HepG2 (cell line): ENCODE measurements at regions not wholly inside any gene's neighbourhood (a gene's known extent, or its start where the extent isn't known, plus 50 kb on each side); places are given as distances from the start of the nearest gene placed in this dataset.

Experiments
- ATAC-seq: fragments of 200-7000 bp; cut with Tn5 transposase; 3 replicates; pipeline ENCODE4 v1.9.1; 2020; ENCODE audit warnings: mild to moderate bottlenecking, moderate library complexity
- BruUV-seq: library from RNA; stranded (reverse); fragments of 400-500 nt; replicated peaks from 2 replicates; lab custom pipeline; 2021; lab: Mats Ljungman, UMichigan
- CTCF ChIA-PET: fragments of 300-600 bp; formaldehyde crosslinking; extraction: SDS; loops from one replicate; lab custom pipeline; 2021; ENCODE audit warnings: low total read pairs, inconsistent platforms, low intra/inter-chr PET ratio; lab: Yijun Ruan, JAX
- POLR2A ChIA-PET: fragments of 350-600 bp; sonication (Branson Sonifier 250); formaldehyde crosslinking; loops from one replicate; lab custom pipeline; 2020; ENCODE audit warnings: antibody characterized with exemption, inconsistent platforms; lab: Yijun Ruan, JAX
- DNase-seq: peaks from one replicate; pipeline ENCODE4 v3.0.0-alpha.2; 2015; ENCODE audit warnings: low spot score
- FAIRE-seq: peaks from 3 replicates; lab custom pipeline; 2011; peaks lifted over from hg19 to GRCh38; lab: Jason Lieb, UNC
- H2AFZ ChIP-seq: one replicate; pipeline ENCODE4 v1.6.1; 2011; ENCODE audit warnings: low read length, inconsistent platforms
- H3K27ac ChIP-seq: fragments of 300-600 bp; 3 replicates; pipeline ENCODE4 v1.8.0; 2011; ENCODE audit warnings: mixed run types, mild to moderate bottlenecking, mixed read lengths, low read length, inconsistent platforms; ENCODE audit not compliant: insufficient read depth; ENCODE audit errors: extremely low read length
- H3K27me3 ChIP-seq, 2 experiments: fragments of 200-600 bp in 1 of 2; 2 replicates in 1 of 2; 3 replicates in 1 of 2; pipeline versions ENCODE4 v1.6.0 to v1.8.0; 2011; ENCODE audit warnings: low read length in 2 of 2, mild to moderate bottlenecking in 2 of 2, moderate library complexity in 2 of 2, inconsistent platforms in 1 of 2; ENCODE audit not compliant: insufficient read depth in 2 of 2, control insufficient read depth in 1 of 2
- H3K36me3 ChIP-seq, 2 experiments: fragments of 200-600 bp in 1 of 2; replicated peaks in 1 of 2; 2 replicates in 1 of 2; 3 replicates in 1 of 2; pipeline versions ENCODE4 v1.5.1 to v1.8.0; 2011; ENCODE audit warnings: low read length in 2 of 2, inconsistent platforms in 1 of 2; ENCODE audit not compliant: insufficient read depth in 2 of 2, control insufficient read depth in 1 of 2
- H3K4me1 ChIP-seq: 2 replicates; pipeline ENCODE4 v1.5.1; 2012; ENCODE audit warnings: low read length, inconsistent platforms; ENCODE audit not compliant: insufficient read depth
- H3K4me2 ChIP-seq: 2 replicates; pipeline ENCODE4 v1.6.0; 2011; ENCODE audit warnings: low read depth, low read length, inconsistent platforms
- H3K4me3 ChIP-seq, 3 experiments: fragments of 200-600 bp in 1 of 3; sonication (generic), shearing (Covaris generic) in 1 of 3; replicated peaks in 1 of 3; 2 replicates each; pipeline ENCODE4 v1.5.1; 2011 to 2016; ENCODE audit warnings: low read length in 3 of 3, inconsistent platforms in 2 of 3, low read depth in 2 of 3, mild to moderate bottlenecking in 2 of 3, control low read depth in 1 of 3, mixed read lengths in 1 of 3; ENCODE audit not compliant: insufficient read depth in 1 of 3
- H3K79me2 ChIP-seq: one replicate; pipeline ENCODE4 v1.6.1; 2011; ENCODE audit warnings: low read length, inconsistent platforms; ENCODE audit not compliant: insufficient read depth
- H3K9ac ChIP-seq: 2 replicates; pipeline ENCODE4 v1.6.0; 2011; ENCODE audit warnings: mild to moderate bottlenecking, low read depth, low read length, inconsistent platforms; ENCODE audit not compliant: insufficient read depth
- H3K9me3 ChIP-seq: 2 replicates; pipeline ENCODE4 v1.5.1; 2012; ENCODE audit warnings: mild to moderate bottlenecking, low read length
- H4K20me1 ChIP-seq: 2 replicates; pipeline ENCODE4 v1.6.0; 2011; ENCODE audit warnings: inconsistent platforms, mild to moderate bottlenecking, low read length, moderate library complexity; ENCODE audit not compliant: insufficient read depth
- FOSL1 ChIP-seq: sonication (generic); formaldehyde crosslinking; IDR thresholded peaks from 2 replicates; pipeline ENCODE4 v1.9.0; 2021; ENCODE audit warnings: missing genetic modification reagents, borderline replicate concordance
- HHEX ChIP-seq: IDR thresholded peaks from 2 replicates; pipeline ENCODE4 v1.6.1; 2016; ENCODE audit warnings: control low read depth
- PREB ChIP-seq: sonication (generic); formaldehyde crosslinking; IDR thresholded peaks from 2 replicates; pipeline ENCODE4 v1.4.0; 2020; ENCODE audit warnings: missing genetic modification reagents
- SRSF4 ChIP-seq: fragments of 200-400 bp; formaldehyde crosslinking; IDR thresholded peaks from one replicate; pipeline ENCODE4 v1.6.1; 2018; ENCODE audit warnings: mild to moderate bottlenecking, low read depth, low read length, moderate library complexity; ENCODE audit not compliant: poor library complexity, severe bottlenecking
- ZNF644 ChIP-seq: IDR thresholded peaks from 2 replicates; pipeline ENCODE4 v1.6.1; 2016; ENCODE audit warnings: low read depth
- ZNF678 ChIP-seq: sonication (generic); formaldehyde crosslinking; IDR thresholded peaks from 2 replicates; pipeline ENCODE4 v1.4.0; 2020; ENCODE audit warnings: mild to moderate bottlenecking, missing genetic modification reagents
- ZNF704 ChIP-seq: sonication (generic); formaldehyde crosslinking; IDR thresholded peaks from 2 replicates; pipeline ENCODE4 v1.8.1; 2023; ENCODE audit warnings: mild to moderate bottlenecking, inconsistent platforms, moderate library complexity, missing genetic modification reagents, borderline replicate concordance
- ZNF766 ChIP-seq: sonication (generic); formaldehyde crosslinking; IDR thresholded peaks from 2 replicates; pipeline ENCODE4 v1.5.0; 2020; ENCODE audit warnings: missing genetic modification reagents, borderline replicate concordance
- WGBS: methylation state at CpG from one replicate; pipeline ENCODE4 v1.1.6; 2017; ENCODE audit warnings: low lambda C conversion rate; 5-methylcytosine and 5-hydroxymethylcytosine counted together
- in situ Hi-C: cut with HindIII; loops from 2 replicates; pipeline ENCODE4 v1.10.0; 2017; ENCODE audit warnings: low pct_unique_long_range_greater_than_20kb; ENCODE audit not compliant: extremely low pct_ligation_motif_present
- intact Hi-C: fragments of 100-400 bp; cut with micrococcal nuclease; formaldehyde crosslinking; loops from one replicate; pipeline ENCODE4 v1.10.0; 2022; ENCODE audit not compliant: unreplicated experiment
- TF ChIP-seq, protein P1 (sequence below), 2 experiments: IDR thresholded peaks; 2 replicates each; pipeline ENCODE4 v1.6.1; 2011 to 2012; ENCODE audit warnings: low read length in 2 of 2, borderline replicate concordance in 1 of 2, low read depth in 1 of 2, mild to moderate bottlenecking in 1 of 2, moderate library complexity in 1 of 2
- TF ChIP-seq, protein P2 (sequence below): sonication (generic); formaldehyde crosslinking; IDR thresholded peaks from 2 replicates; pipeline ENCODE4 v1.4.0; 2020; ENCODE audit warnings: missing genetic modification reagents

DNA sequence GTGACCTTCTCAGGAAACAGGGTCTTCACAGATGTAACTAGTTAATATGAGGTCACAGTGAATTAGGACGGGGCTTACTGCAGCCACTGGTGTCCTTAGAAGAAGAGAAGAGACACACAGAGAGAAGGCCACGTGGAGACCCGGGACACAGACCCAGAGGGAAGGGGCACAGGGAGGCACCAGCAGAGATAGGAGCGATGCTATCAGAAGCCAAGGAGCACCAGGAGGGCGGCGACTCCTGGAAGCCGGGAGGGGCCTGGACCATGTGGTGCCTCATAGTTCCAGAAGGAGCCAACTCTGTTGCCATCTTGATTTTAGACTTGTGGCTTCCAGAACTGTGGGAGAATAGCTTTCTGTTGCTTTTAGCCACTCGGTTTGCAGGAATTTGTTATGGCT is 505.9 kb downstream of the TCERG1L start (continued):
- TF ChIP-seq, protein P1, sequence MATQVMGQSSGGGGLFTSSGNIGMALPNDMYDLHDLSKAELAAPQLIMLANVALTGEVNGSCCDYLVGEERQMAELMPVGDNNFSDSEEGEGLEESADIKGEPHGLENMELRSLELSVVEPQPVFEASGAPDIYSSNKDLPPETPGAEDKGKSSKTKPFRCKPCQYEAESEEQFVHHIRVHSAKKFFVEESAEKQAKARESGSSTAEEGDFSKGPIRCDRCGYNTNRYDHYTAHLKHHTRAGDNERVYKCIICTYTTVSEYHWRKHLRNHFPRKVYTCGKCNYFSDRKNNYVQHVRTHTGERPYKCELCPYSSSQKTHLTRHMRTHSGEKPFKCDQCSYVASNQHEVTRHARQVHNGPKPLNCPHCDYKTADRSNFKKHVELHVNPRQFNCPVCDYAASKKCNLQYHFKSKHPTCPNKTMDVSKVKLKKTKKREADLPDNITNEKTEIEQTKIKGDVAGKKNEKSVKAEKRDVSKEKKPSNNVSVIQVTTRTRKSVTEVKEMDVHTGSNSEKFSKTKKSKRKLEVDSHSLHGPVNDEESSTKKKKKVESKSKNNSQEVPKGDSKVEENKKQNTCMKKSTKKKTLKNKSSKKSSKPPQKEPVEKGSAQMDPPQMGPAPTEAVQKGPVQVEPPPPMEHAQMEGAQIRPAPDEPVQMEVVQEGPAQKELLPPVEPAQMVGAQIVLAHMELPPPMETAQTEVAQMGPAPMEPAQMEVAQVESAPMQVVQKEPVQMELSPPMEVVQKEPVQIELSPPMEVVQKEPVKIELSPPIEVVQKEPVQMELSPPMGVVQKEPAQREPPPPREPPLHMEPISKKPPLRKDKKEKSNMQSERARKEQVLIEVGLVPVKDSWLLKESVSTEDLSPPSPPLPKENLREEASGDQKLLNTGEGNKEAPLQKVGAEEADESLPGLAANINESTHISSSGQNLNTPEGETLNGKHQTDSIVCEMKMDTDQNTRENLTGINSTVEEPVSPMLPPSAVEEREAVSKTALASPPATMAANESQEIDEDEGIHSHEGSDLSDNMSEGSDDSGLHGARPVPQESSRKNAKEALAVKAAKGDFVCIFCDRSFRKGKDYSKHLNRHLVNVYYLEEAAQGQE (IDR thresholded peaks at IDR 0.05; ENCODE audit: borderline replicate concordance in 1 of 2, low read depth in 1 of 2, low read length in 2 of 2): no peak
- TF ChIP-seq ZNF704 (CRISPR knock-in tag) (no peak), SRSF4 (no peak)

GRCh38 chr10:130806426-130806825 is 505.1 kb downstream of the TCERG1L start:
- no TSS peak for BruUV-seq
- Histone ChIP-seq H3K27me3 (peaks cover 2 to 22% of the 10 kb centered on the region in 2 experiments; a peak in 3 of 5 replicates), H3K9ac (no peak overlapping the region), H3K4me3 (no peak overlapping the region), H4K20me1 (no peaks in the 10 kb centered on the region), H3K36me3 (no peaks in the 10 kb centered on the region), H3K4me2 (no peak overlapping the region), H3K27ac (no peak overlapping the region), H3K9me3 (no peaks in the 10 kb centered on the region), H3K4me1 (no peaks in the 10 kb centered on the region), H2AFZ (no peak overlapping the region), H3K79me2 (no peaks in the 10 kb centered on the region)
- FAIRE-seq: no peak
- ATAC-seq: no peak
- POLR2A ChIA-PET: no interaction called here
- CTCF ChIA-PET: no interaction called here
- in situ Hi-C loops: no loop called here
- no peak for DNase-seq
- intact Hi-C loops: no loop called here
- 12% methylated on average over 4 of the region's 12 CpGs for WGBS
- no peak for TF ChIP-seq FOSL1 (CRISPR knock-in tag)
- TF ChIP-seq ZNF678 (CRISPR knock-in tag): no peak
- TF ChIP-seq, protein P2, sequence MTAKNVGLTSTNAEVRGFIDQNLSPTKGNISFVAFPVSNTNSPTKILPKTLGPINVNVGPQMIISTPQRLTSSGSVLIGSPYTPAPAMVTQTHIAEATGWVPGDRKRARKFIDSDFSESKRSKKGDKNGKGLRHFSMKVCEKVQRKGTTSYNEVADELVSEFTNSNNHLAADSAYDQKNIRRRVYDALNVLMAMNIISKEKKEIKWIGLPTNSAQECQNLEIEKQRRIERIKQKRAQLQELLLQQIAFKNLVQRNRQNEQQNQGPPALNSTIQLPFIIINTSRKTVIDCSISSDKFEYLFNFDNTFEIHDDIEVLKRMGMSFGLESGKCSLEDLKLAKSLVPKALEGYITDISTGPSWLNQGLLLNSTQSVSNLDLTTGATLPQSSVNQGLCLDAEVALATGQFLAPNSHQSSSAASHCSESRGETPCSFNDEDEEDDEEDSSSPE (CRISPR knock-in tag): no peak
- no peak for TF ChIP-seq ZNF766
- no peak for TF ChIP-seq PREB (CRISPR knock-in tag)
- no peak for TF ChIP-seq HHEX (CRISPR knock-in tag)
- no peak for TF ChIP-seq ZNF644 (CRISPR knock-in tag)
